ENCODE measurements at regions not wholly inside any gene's neighbourhood (a gene's known extent, or its start where the extent isn't known, plus 50 kb on each side); places are given as distances from the start of the nearest gene placed in this dataset.
A peak's percentile ranks its signal among the peaks of the same experiment; 100 is the strongest.

DNA sequence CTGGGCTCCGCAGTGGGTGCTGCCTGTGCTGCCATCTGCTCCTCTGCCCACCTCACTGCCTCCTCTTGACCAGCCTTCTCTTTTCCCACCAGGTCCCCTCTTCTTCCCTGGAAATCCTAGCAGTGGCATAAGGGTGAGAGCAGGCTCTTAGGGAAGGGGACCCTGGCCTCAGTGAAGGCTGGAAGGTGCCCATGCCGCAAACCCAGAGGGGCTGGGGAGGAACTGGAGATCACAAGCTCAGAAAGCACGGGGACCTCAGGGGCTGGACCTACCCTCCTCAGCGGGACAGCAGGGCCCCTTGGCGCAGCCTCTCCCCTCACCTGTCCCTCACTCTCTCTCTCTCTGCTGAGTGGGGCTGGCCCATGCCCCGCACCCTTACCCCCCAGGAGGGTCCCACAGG, 144.4 kb upstream of the IRX2 start:
- intact Hi-C loops (cut with micrococcal nuclease; ENCODE audit: unreplicated experiment), result no loop called here
- H2AFZ ChIP-seq, result no peak overlapping the region
- H3K9me2 ChIP-seq (ENCODE audit: insufficient read depth), result no peaks in the 10 kb centered on the region
- no TSS peak for BruUV-seq (replicated peaks)
- H3K4me2 ChIP-seq, result no peak overlapping the region
- peaks cover 97% of the 10 kb centered on the region for H3K27me3 ChIP-seq (ENCODE audit: insufficient read depth, low read depth)
- no peak for TF ChIP-seq EZH2 (IDR thresholded peaks at IDR 0.05; ENCODE audit: low read depth)
- TF ChIP-seq, protein P1, sequence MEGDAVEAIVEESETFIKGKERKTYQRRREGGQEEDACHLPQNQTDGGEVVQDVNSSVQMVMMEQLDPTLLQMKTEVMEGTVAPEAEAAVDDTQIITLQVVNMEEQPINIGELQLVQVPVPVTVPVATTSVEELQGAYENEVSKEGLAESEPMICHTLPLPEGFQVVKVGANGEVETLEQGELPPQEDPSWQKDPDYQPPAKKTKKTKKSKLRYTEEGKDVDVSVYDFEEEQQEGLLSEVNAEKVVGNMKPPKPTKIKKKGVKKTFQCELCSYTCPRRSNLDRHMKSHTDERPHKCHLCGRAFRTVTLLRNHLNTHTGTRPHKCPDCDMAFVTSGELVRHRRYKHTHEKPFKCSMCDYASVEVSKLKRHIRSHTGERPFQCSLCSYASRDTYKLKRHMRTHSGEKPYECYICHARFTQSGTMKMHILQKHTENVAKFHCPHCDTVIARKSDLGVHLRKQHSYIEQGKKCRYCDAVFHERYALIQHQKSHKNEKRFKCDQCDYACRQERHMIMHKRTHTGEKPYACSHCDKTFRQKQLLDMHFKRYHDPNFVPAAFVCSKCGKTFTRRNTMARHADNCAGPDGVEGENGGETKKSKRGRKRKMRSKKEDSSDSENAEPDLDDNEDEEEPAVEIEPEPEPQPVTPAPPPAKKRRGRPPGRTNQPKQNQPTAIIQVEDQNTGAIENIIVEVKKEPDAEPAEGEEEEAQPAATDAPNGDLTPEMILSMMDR (conservative IDR thresholded peaks at IDR 0.05), result no peak
- no peaks in the 10 kb centered on the region for H4K20me1 ChIP-seq (ENCODE audit: insufficient read depth)
- DNase-seq, result no peak
- no peak overlapping the region for H3K4me3 ChIP-seq
- ChIA-PET POLR2A (ENCODE audit: unreplicated experiment) (no interaction called here), CTCF (no interaction called here)
- H3K27ac ChIP-seq, result no peak overlapping the region
- no peaks in the 10 kb centered on the region for H3K36me3 ChIP-seq (ENCODE audit: low read depth)
- H3F3A ChIP-seq (ENCODE audit: insufficient read depth, low read depth), result no peaks in the 10 kb centered on the region
- no peaks in the 10 kb centered on the region for H3K9me3 ChIP-seq (ENCODE audit: insufficient read depth, low read depth)
- H3K4me1 ChIP-seq (replicated peaks; ENCODE audit: insufficient read depth), result no peaks in the 10 kb centered on the region
- H3K79me2 ChIP-seq (ENCODE audit: low read depth), result no peaks in the 10 kb centered on the region

DNA sequence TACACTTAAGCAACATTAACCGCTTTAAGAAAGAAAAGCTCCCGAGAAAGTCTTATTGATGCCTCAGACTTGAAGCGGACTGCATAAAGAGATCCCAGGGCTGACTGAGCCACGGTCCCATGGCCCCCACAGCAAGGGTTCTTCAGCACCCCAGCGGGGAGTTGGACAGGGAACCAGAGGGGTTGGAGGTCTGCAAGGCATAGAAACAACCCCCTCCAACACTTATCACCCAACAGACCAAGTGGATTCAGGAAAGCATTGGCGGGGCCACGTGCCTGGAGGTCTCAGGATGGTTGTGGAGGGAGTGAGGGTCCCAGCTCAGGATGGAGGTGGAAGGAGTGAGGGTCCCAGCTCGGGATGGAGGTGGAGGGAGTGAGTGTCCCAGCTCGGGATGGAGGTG, 143.7 kb upstream of the IRX2 start:
- H3K27me3 ChIP-seq (ENCODE audit: insufficient read depth, low read depth), result peaks cover 97% of the 10 kb centered on the region
- no peak for TF ChIP-seq EZH2 (IDR thresholded peaks at IDR 0.05; ENCODE audit: low read depth)
- no peaks in the 10 kb centered on the region for H3K9me3 ChIP-seq (ENCODE audit: insufficient read depth, low read depth)
- H3K4me3 ChIP-seq, result no peak overlapping the region
- no peaks in the 10 kb centered on the region for H3K9me2 ChIP-seq (ENCODE audit: insufficient read depth)
- H3K36me3 ChIP-seq (ENCODE audit: low read depth), result no peaks in the 10 kb centered on the region
- POLR2A ChIA-PET (ENCODE audit: unreplicated experiment), result no interaction called here
- H3K27ac ChIP-seq, result no peak overlapping the region
- CTCF ChIA-PET, result no interaction called here
- no peak overlapping the region for H3K4me2 ChIP-seq
- no peaks in the 10 kb centered on the region for H3K79me2 ChIP-seq (ENCODE audit: low read depth)
- intact Hi-C loops (cut with micrococcal nuclease; ENCODE audit: unreplicated experiment), result no loop called here
- H4K20me1 ChIP-seq (ENCODE audit: insufficient read depth), result no peaks in the 10 kb centered on the region
- no peak for DNase-seq
- no peaks in the 10 kb centered on the region for H3K4me1 ChIP-seq (replicated peaks; ENCODE audit: insufficient read depth)
- H2AFZ ChIP-seq, result no peak overlapping the region
- H3F3A ChIP-seq (ENCODE audit: insufficient read depth, low read depth), result no peaks in the 10 kb centered on the region
- no TSS peak for BruUV-seq (replicated peaks)

DNA sequence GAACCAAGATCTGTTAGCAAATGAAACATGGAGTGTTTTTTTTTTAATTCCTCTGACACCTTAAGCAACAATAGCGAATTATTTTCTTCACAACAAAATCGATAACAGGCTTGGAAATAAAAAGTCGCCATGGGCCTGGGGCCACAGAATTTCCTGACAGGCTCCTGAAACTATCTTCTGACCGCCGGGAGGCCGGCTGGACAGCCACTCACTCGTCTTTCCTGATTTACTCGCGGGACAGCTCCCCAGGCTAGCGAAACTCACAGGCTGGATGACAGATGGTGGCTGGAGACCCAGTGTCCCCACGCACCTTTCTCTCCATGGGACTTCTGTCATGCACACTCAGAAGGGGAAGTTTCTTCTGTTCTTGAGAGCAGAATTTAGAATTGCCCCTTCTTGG, 143.3 kb upstream of the IRX2 start:
- POLR2A ChIA-PET (ENCODE audit: unreplicated experiment), result no interaction called here
- H3K4me3 ChIP-seq, result no peak overlapping the region

DNA sequence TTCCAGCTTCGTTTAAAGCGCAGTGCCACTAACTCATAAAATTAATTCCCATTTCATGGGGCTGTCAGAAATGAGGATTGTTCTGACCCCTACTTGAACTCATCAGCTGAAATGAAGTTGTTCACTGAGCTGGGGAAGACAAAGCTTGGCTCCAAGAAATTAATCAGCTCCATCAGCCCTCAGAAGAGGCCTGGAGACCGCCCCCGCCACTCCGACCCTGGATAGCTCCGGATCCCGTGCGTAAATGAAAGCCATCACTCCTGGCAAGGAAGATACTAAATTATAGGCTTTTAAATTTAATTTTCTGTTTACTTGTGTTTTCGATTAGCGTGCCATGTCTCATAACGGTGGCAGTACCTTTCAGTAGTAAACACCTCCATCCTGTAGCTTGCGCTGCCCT, 142.8 kb upstream of the IRX2 start:
- intact Hi-C loops (cut with micrococcal nuclease; ENCODE audit: unreplicated experiment), result no loop called here
- Histone ChIP-seq H4K20me1 (ENCODE audit: insufficient read depth) (no peaks in the 10 kb centered on the region), H3K4me2 (no peak overlapping the region), H3K4me3 (no peak overlapping the region), H3K27me3 (ENCODE audit: insufficient read depth, low read depth) (peaks cover 100% of the 10 kb centered on the region), H3K79me2 (ENCODE audit: low read depth) (no peaks in the 10 kb centered on the region), H3F3A (ENCODE audit: insufficient read depth, low read depth) (no peaks in the 10 kb centered on the region), H3K36me3 (ENCODE audit: low read depth) (no peaks in the 10 kb centered on the region), H3K9me2 (ENCODE audit: insufficient read depth) (no peaks in the 10 kb centered on the region), H3K9me3 (ENCODE audit: insufficient read depth, low read depth) (no peaks in the 10 kb centered on the region), H3K4me1 (replicated peaks; ENCODE audit: insufficient read depth) (no peaks in the 10 kb centered on the region), H3K27ac (no peak overlapping the region), H2AFZ (no peak overlapping the region)
- no peak for DNase-seq
- CTCF ChIA-PET, result no interaction called here
- TF ChIP-seq, protein P1 (conservative IDR thresholded peaks at IDR 0.05), result no peak
- TF ChIP-seq EZH2 (IDR thresholded peaks at IDR 0.05; ENCODE audit: low read depth), result no peak
- BruUV-seq (replicated peaks), result no TSS peak
- POLR2A ChIA-PET (ENCODE audit: unreplicated experiment), result no interaction called here

More for the DNA sequence above, 143.3 kb upstream of the IRX2 start:
- H4K20me1 ChIP-seq (ENCODE audit: insufficient read depth), result no peaks in the 10 kb centered on the region
- no peak for DNase-seq
- no peak overlapping the region for H2AFZ ChIP-seq
- H3K4me2 ChIP-seq, result no peak overlapping the region
- no peaks in the 10 kb centered on the region for H3K36me3 ChIP-seq (ENCODE audit: low read depth)
- TF ChIP-seq EZH2 (IDR thresholded peaks at IDR 0.05; ENCODE audit: low read depth), result peak; percentile 43; the same call in 1 of the 2 replicates
- TF ChIP-seq, protein P1 (conservative IDR thresholded peaks at IDR 0.05), result no peak
- no peaks in the 10 kb centered on the region for H3K4me1 ChIP-seq (replicated peaks; ENCODE audit: insufficient read depth)
- no peaks in the 10 kb centered on the region for H3K9me2 ChIP-seq (ENCODE audit: insufficient read depth)
- H3K27ac ChIP-seq, result no peak overlapping the region
- BruUV-seq (replicated peaks), result no TSS peak
- CTCF ChIA-PET, result no interaction called here
- H3K79me2 ChIP-seq (ENCODE audit: low read depth), result no peaks in the 10 kb centered on the region
- H3K9me3 ChIP-seq (ENCODE audit: insufficient read depth, low read depth), result no peaks in the 10 kb centered on the region
- no peaks in the 10 kb centered on the region for H3F3A ChIP-seq (ENCODE audit: insufficient read depth, low read depth)
- H3K27me3 ChIP-seq (ENCODE audit: insufficient read depth, low read depth), result peaks cover 100% of the 10 kb centered on the region
- intact Hi-C loops (cut with micrococcal nuclease; ENCODE audit: unreplicated experiment), result no loop called here
